Thyroid gland (tissue), 4 donors: ENCODE measurements at regions not wholly inside any gene's neighbourhood (a gene's known extent, or its start where the extent isn't known, plus 50 kb on each side); places are given as distances from the start of the nearest gene placed in this dataset.

Experiments
- DNase-seq, 2 donors: peaks; one replicate each; pipeline ENCODE4 v3.0.0-alpha.2; 2019
- H3K27ac ChIP-seq, 3 donors: fragments of 200-600 bp; sonication (generic); 1 replicate in 2 of 3; 2 replicates in 1 of 3; pipeline ENCODE4 v1.5.1; 2016 to 2019; ENCODE audit warnings: mild to moderate bottlenecking in 1 of 3, moderate library complexity in 1 of 3
- H3K27me3 ChIP-seq: fragments of 200-600 bp; sonication (generic); one replicate; pipeline ENCODE4 v1.5.1; 2019
- H3K36me3 ChIP-seq, 2 donors: fragments of 200-600 bp; sonication (generic); one replicate each; pipeline ENCODE4 v1.5.1; 2016 to 2019
- H3K4me1 ChIP-seq, 2 donors: fragments of 200-600 bp; sonication (generic); one replicate each; pipeline ENCODE4 v1.5.1; 2017 to 2019
- H3K4me3 ChIP-seq, 3 donors: fragments of 200-600 bp; sonication (generic); replicated peaks in 1 of 3; 1 replicate in 2 of 3; 2 replicates in 1 of 3; pipeline ENCODE4 v1.5.1; 2016; ENCODE audit warnings: mild to moderate bottlenecking in 1 of 3
- H3K9me3 ChIP-seq: fragments of 200-600 bp; sonication (generic); one replicate; pipeline ENCODE4 v1.5.1; 2017
- POLR2A ChIP-seq, 2 donors: fragments of 450-650 bp; IDR thresholded peaks; one replicate each; pipeline ENCODE4 v1.6.1; 2017; ENCODE audit warnings: antibody characterized with exemption in 2 of 2, mild to moderate bottlenecking in 2 of 2, moderate library complexity in 1 of 2
- WGBS, 2 donors: methylation state at CpG; one replicate each; pipeline ENCODE4 v1.1.5; 2017; 5-methylcytosine and 5-hydroxymethylcytosine counted together
- intact Hi-C: fragments of 100-400 bp; cut with DNase I; formaldehyde crosslinking; loops from one replicate; pipeline ENCODE4 v1.15.1; 2023
- TF ChIP-seq, protein P1 (sequence below), 6 experiments: fragments of 200-600 bp in 3 of 6; fragments of 450-650 bp in 3 of 6; sonication (generic) in 3 of 6; IDR thresholded peaks; one replicate each; pipeline ENCODE4 v1.5.1; 2016 to 2019; ENCODE audit warnings: antibody characterized with exemption in 6 of 6, mild to moderate bottlenecking in 2 of 6, inconsistent platforms in 1 of 6, moderate library complexity in 1 of 6

DNA sequence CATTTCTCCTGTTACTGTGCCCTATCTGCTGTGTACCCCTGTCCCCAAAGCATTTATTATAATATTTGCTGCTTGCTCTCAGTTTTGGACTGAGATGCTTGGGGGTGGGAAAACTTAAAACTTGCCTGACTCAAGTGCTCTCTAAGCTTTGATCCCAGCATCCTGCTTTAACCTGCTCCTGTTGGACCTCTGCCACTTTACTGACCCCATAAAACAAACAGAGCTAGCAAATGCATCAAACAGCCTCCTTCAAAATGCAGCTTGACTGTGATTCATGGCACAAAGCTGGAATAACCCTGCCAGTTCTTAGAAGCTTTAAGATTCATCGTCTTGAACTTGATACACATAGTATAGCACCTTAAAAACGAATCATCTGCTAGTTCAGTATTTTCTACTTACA is 212.5 kb downstream of the DEPDC1B start:
- Histone ChIP-seq H3K9me3 (no peaks in the 10 kb centered on the region), H3K4me1 (no peaks in the 10 kb centered on the region), H3K4me3 (no peak overlapping the region), H3K27me3 (no peaks in the 10 kb centered on the region), H3K27ac (no peak overlapping the region), H3K36me3 (no peaks in the 10 kb centered on the region)
- WGBS, 2 donors: 25 to 32% methylated on average over 2 of the region's 2 CpGs
- peak; percentile 8 to 32 for DNase-seq
- TF ChIP-seq POLR2A (IDR thresholded peaks at IDR 0.05): no peak
- TF ChIP-seq, protein P1, sequence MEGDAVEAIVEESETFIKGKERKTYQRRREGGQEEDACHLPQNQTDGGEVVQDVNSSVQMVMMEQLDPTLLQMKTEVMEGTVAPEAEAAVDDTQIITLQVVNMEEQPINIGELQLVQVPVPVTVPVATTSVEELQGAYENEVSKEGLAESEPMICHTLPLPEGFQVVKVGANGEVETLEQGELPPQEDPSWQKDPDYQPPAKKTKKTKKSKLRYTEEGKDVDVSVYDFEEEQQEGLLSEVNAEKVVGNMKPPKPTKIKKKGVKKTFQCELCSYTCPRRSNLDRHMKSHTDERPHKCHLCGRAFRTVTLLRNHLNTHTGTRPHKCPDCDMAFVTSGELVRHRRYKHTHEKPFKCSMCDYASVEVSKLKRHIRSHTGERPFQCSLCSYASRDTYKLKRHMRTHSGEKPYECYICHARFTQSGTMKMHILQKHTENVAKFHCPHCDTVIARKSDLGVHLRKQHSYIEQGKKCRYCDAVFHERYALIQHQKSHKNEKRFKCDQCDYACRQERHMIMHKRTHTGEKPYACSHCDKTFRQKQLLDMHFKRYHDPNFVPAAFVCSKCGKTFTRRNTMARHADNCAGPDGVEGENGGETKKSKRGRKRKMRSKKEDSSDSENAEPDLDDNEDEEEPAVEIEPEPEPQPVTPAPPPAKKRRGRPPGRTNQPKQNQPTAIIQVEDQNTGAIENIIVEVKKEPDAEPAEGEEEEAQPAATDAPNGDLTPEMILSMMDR (IDR thresholded peaks at IDR 0.05): no peak
- intact Hi-C loops: no loop called here

DNA sequence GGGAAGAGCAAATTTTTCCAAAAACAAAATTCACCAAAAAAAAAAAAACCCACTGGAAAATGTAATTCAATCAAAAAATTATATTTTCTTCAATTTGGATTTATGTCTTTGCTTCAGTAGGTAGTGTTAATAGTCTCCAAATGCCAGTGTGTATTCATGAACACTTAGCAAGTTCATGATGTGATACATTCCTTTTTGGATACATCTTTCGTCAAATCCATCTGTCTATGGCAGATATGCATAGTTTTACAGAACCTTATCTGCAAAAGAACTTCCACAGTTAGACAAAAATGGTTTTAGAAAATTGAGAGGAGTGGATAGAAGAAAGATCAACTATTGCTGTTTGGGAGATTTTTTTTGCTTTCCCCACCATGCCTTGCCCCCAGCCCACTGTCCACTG is 214.6 kb downstream of the DEPDC1B start:
- no peak for DNase-seq
- Histone ChIP-seq H3K4me1 (no peaks in the 10 kb centered on the region), H3K4me3 (no peak overlapping the region), H3K9me3 (no peaks in the 10 kb centered on the region), H3K27ac (no peak overlapping the region), H3K36me3 (no peaks in the 10 kb centered on the region), H3K27me3 (no peaks in the 10 kb centered on the region)
- TF ChIP-seq POLR2A (IDR thresholded peaks at IDR 0.05): no peak
- TF ChIP-seq, protein P1 (IDR thresholded peaks at IDR 0.05): no peak
- intact Hi-C loops: no loop called here
- WGBS, 2 donors: 93 to 98% methylated on average over 1 of the region's 1 CpG

GRCh38 chr5:60483050-60483449 is 216.9 kb downstream of the DEPDC1B start:
- Histone ChIP-seq H3K27ac (no peak overlapping the region), H3K9me3 (no peaks in the 10 kb centered on the region), H3K36me3 (no peaks in the 10 kb centered on the region), H3K27me3 (no peaks in the 10 kb centered on the region), H3K4me1 (no peaks in the 10 kb centered on the region), H3K4me3 (no peak overlapping the region)
- no peak for TF ChIP-seq POLR2A (IDR thresholded peaks at IDR 0.05)
- TF ChIP-seq, protein P1 (IDR thresholded peaks at IDR 0.05): no peak
- DNase-seq: no peak
- intact Hi-C loops: no loop called here

DNA sequence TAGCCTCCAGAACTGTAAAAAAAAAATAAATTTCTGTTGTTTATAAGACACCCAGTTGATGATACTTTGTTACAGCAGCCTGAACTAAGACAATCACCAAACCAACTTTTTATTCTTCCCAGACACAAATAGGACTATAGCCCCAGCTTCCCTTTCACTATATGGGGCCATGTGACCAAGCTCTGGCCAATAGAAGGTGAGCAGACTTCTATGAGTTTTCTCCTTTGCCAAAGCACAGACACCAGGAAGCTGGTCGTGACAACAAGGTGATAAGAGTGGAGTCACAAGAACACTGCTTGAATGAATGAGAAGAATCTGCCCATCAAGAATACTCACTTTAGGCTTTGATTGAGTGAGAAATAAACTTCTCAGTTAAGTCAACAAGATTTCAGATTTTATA is 217.7 kb downstream of the DEPDC1B start:
- no peaks in the 10 kb centered on the region for H3K36me3 ChIP-seq
- DNase-seq: no peak
- H3K9me3 ChIP-seq: no peaks in the 10 kb centered on the region
- intact Hi-C loops: no loop called here
- no peak overlapping the region for H3K4me3 ChIP-seq
- H3K27ac ChIP-seq: no peak overlapping the region
- TF ChIP-seq, protein P1 (IDR thresholded peaks at IDR 0.05): no peak
- no peak for TF ChIP-seq POLR2A (IDR thresholded peaks at IDR 0.05)
- WGBS, 2 donors: 75 to 85% methylated on average over 1 of the region's 1 CpG
- H3K4me1 ChIP-seq: no peaks in the 10 kb centered on the region
- no peaks in the 10 kb centered on the region for H3K27me3 ChIP-seq

GRCh38 chr5:60479542-60479941 is 220.4 kb downstream of the DEPDC1B start:
- WGBS, 2 donors: 88 to 96% methylated on average over 2 of the region's 2 CpGs
- DNase-seq: no peak
- Histone ChIP-seq H3K27ac (no peak overlapping the region), H3K4me1 (no peaks in the 10 kb centered on the region), H3K36me3 (no peaks in the 10 kb centered on the region), H3K4me3 (no peak overlapping the region), H3K27me3 (no peaks in the 10 kb centered on the region), H3K9me3 (no peaks in the 10 kb centered on the region)
- TF ChIP-seq POLR2A (IDR thresholded peaks at IDR 0.05): no peak
- TF ChIP-seq, protein P1 (IDR thresholded peaks at IDR 0.05): no peak
- intact Hi-C loops: no loop called here
